SH-SY5Y (cell line): ENCODE measurements at regions not wholly inside any gene's neighbourhood (a gene's known extent, or its start where the extent isn't known, plus 50 kb on each side); places are given as distances from the start of the nearest gene placed in this dataset.

Experiments
- GATA2 ChIP-seq: IDR thresholded peaks from 2 replicates; pipeline ENCODE4 v1.6.1; 2011; ENCODE audit warnings: mild to moderate bottlenecking, low read depth, low read length
- GATA3 ChIP-seq: IDR thresholded peaks from 2 replicates; pipeline ENCODE4 v1.6.1; 2011; ENCODE audit warnings: low read depth, mild to moderate bottlenecking, low read length, moderate library complexity

DNA sequence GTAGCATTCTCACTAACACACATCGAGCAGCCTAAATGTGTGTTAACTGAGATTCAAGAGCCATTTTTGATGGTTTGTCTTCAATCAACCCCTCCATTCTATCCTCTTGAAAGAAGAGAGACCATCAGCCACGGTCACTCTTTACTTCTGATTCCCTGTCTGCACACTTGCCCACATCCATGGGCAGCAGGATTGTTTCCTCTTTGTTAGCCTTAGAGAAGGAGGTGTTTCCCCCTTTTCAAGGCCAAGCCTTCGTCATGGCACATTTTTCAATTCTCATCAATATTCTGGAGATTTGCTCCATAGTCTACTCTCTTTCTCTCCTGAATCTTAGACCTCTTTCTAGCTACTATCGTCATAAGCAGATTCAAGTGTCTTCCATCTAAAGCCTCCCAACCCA lies 522.4 kb upstream of the NAALADL2 start:
- TF ChIP-seq GATA2, result no peak
- TF ChIP-seq GATA3, result no peak
